ENCODE measurements at regions not wholly inside any gene's neighbourhood (a gene's known extent, or its start where the extent isn't known, plus 50 kb on each side); places are given as distances from the start of the nearest gene placed in this dataset.

DNA sequence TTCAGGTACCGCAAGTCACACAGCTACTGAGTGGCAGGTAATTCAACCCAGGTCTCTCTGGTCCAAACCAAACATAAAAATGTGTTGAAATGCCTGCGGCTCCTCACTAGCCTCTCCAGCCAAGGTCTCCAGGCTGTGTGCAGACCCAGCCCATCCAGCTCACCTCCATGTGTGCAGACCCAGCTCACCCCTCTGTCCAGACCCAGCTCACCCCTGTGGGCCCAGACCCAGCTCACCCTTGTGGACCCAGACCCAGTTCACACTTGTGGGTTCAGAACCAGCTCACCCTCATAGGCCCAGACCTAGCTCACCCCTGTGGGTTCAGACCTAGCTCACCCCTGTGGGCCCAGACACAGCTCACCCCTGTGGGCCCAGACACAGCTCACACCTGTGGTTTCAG lies 188.0 kb upstream of the ADCY2 start:
- TF ChIP-seq POLR2AphosphoS5 (IDR thresholded peaks at IDR 0.05; ENCODE audit: low read depth, low read length) (no peak), SIN3A (IDR thresholded peaks at IDR 0.05; ENCODE audit: borderline replicate concordance, insufficient read depth, low read length) (no peak)
